Forelimb muscle (tissue), 1 donor: ENCODE measurements at regions not wholly inside any gene's neighbourhood (a gene's known extent, or its start where the extent isn't known, plus 50 kb on each side); places are given as distances from the start of the nearest gene placed in this dataset.

ENCODE experiments used
- DNase-seq: peaks from one replicate; pipeline ENCODE4 v3.0.0-alpha.2; 2013; ENCODE audit warnings: low read depth

- no peak for DNase-seq
Observed at GRCh38 chr4:17112292-17112659, 213.8 kb upstream of the LDB2 start.

- DNase-seq: no peak
Observed at GRCh38 chr4:17109126-17109525, 210.7 kb upstream of the LDB2 start.

GRCh38 chr4:17103231-17103630 lies 204.8 kb upstream of the LDB2 start:
- no peak for DNase-seq

GRCh38 chr4:17098996-17099395 lies 200.6 kb upstream of the LDB2 start:
- no peak for DNase-seq

GRCh38 chr4:17098401-17098800 lies 200.0 kb upstream of the LDB2 start:
- no peak for DNase-seq

- no peak for DNase-seq
Observed at GRCh38 chr4:17097362-17097761, 198.9 kb upstream of the LDB2 start.

GRCh38 chr4:17096692-17097091 lies 198.2 kb upstream of the LDB2 start:
- DNase-seq: no peak

- no peak for DNase-seq
Observed at GRCh38 chr4:17095771-17096170, 197.3 kb upstream of the LDB2 start.

- no peak for DNase-seq
Observed at GRCh38 chr4:17094876-17095210, 196.4 kb upstream of the LDB2 start.

- no peak for DNase-seq
Observed at GRCh38 chr4:17094159-17094875, 195.9 kb upstream of the LDB2 start.

GRCh38 chr4:17093481-17093880 lies 195.0 kb upstream of the LDB2 start:
- no peak for DNase-seq

- no peak for DNase-seq
Observed at GRCh38 chr4:17092736-17093437, 194.4 kb upstream of the LDB2 start.

GRCh38 chr4:17091104-17091503 lies 192.7 kb upstream of the LDB2 start:
- DNase-seq: no peak

GRCh38 chr4:17090063-17090462 lies 191.6 kb upstream of the LDB2 start:
- DNase-seq: no peak

GRCh38 chr4:17085416-17085815 lies 187.0 kb upstream of the LDB2 start:
- DNase-seq: no peak

GRCh38 chr4:17082186-17082585 lies 183.7 kb upstream of the LDB2 start:
- no peak for DNase-seq

GRCh38 chr4:17081179-17081578 lies 182.7 kb upstream of the LDB2 start:
- DNase-seq: no peak

GRCh38 chr4:17077105-17077504 lies 178.7 kb upstream of the LDB2 start:
- DNase-seq: no peak

- no peak for DNase-seq
Observed at GRCh38 chr4:17072483-17072882, 174.0 kb upstream of the LDB2 start.

GRCh38 chr4:17068891-17069290 lies 170.4 kb upstream of the LDB2 start:
- DNase-seq: no peak

- DNase-seq: no peak
Observed at GRCh38 chr4:17068392-17068791, 169.9 kb upstream of the LDB2 start.

GRCh38 chr4:17066972-17067371 lies 168.5 kb upstream of the LDB2 start:
- no peak for DNase-seq

- no peak for DNase-seq
Observed at GRCh38 chr4:17066236-17066635, 167.8 kb upstream of the LDB2 start.

- no peak for DNase-seq
Observed at GRCh38 chr4:17065821-17066220, 167.4 kb upstream of the LDB2 start.
